BJ (cell line): ENCODE measurements at regions not wholly inside any gene's neighbourhood (a gene's known extent, or its start where the extent isn't known, plus 50 kb on each side); places are given as distances from the start of the nearest gene placed in this dataset.

Experiments
- CTCF ChIA-PET: fragments of 350-600 bp; formaldehyde crosslinking; extraction: SDS; loops from one replicate; lab custom pipeline; 2021; ENCODE audit warnings: antibody characterized with exemption, inconsistent platforms; lab: Yijun Ruan, JAX
- POLR2A ChIA-PET: fragments of 300-600 bp; sonication (Branson Sonifier 250); formaldehyde crosslinking; extraction: SDS; loops from one replicate; lab custom pipeline; 2021; ENCODE audit warnings: antibody characterized with exemption; lab: Charles Lee
- DNase-seq: peaks from one replicate; pipeline ENCODE4 v3.0.0-alpha.2; 2011; ENCODE audit warnings: low read depth
- H3K27me3 ChIP-seq: 2 replicates; pipeline ENCODE4 v1.6.0; 2011; ENCODE audit warnings: low read length; ENCODE audit not compliant: control insufficient read depth, insufficient read depth
- H3K36me3 ChIP-seq: 2 replicates; pipeline ENCODE4 v1.5.1; 2011; ENCODE audit warnings: low read length; ENCODE audit not compliant: control insufficient read depth, insufficient read depth
- H3K4me3 ChIP-seq: 2 replicates; pipeline ENCODE4 v1.5.1; 2011; ENCODE audit warnings: low read depth, mild to moderate bottlenecking, control low read depth, low read length
- TF ChIP-seq, protein P1 (sequence below): IDR thresholded peaks from 2 replicates; pipeline ENCODE4 v1.5.1; 2011; ENCODE audit warnings: low read depth, mild to moderate bottlenecking, control low read depth, inconsistent platforms, low read length, moderate library complexity; ENCODE audit not compliant: insufficient read depth

DNA sequence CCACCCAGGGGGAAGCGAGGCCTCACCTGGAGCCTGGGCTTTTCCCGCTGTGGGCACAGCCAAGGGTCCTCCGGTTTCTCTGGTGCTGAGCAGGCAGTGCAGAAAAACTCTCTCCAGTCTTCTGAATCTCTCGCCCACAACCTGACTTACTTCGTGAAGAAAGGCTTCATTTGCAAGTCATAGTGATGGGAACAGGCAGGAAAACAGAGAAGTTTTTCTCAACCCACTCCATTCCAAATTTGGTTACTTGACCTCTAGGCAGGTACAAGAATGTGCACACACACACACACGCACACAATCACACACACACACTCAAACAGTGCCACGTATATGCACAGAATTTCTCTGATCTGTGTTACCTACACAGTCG, 524.5 kb downstream of the CD83 start:
- CTCF ChIA-PET, result no interaction called here
- Histone ChIP-seq H3K36me3 (no peaks in the 10 kb centered on the region), H3K27me3 (0 out of 2 replicates have a peak, but pooled peaks cover 1% of the 10 kb centered on the region), H3K4me3 (no peak overlapping the region)
- POLR2A ChIA-PET, result no interaction called here
- TF ChIP-seq, protein P1, sequence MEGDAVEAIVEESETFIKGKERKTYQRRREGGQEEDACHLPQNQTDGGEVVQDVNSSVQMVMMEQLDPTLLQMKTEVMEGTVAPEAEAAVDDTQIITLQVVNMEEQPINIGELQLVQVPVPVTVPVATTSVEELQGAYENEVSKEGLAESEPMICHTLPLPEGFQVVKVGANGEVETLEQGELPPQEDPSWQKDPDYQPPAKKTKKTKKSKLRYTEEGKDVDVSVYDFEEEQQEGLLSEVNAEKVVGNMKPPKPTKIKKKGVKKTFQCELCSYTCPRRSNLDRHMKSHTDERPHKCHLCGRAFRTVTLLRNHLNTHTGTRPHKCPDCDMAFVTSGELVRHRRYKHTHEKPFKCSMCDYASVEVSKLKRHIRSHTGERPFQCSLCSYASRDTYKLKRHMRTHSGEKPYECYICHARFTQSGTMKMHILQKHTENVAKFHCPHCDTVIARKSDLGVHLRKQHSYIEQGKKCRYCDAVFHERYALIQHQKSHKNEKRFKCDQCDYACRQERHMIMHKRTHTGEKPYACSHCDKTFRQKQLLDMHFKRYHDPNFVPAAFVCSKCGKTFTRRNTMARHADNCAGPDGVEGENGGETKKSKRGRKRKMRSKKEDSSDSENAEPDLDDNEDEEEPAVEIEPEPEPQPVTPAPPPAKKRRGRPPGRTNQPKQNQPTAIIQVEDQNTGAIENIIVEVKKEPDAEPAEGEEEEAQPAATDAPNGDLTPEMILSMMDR, result no peak
- DNase-seq, result no peak

DNA sequence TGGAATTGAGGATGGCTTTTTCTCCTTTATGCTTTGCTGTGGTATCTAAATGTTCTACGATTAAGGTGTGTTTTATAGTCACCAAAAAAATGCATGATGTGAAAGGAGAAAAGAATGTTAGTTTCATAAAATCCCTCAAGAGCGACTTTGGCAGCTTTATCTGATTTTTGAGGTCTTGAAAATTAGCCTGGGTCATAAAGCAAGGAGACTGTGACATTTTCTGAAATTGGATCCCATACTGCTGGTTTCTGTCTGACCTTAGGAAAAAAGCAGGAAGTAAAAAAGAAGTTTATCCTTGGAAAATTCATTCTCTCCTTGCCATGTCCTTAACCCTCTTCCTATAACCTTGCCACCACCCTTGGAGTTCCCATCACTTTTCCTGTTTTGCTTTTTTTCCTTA, 525.3 kb downstream of the CD83 start:
- ChIA-PET CTCF (no interaction called here), POLR2A (no interaction called here)
- no peak overlapping the region for H3K4me3 ChIP-seq
- H3K36me3 ChIP-seq, result no peaks in the 10 kb centered on the region
- TF ChIP-seq, protein P1, result no peak
- H3K27me3 ChIP-seq, result no peaks in the 10 kb centered on the region
- no peak for DNase-seq

DNA sequence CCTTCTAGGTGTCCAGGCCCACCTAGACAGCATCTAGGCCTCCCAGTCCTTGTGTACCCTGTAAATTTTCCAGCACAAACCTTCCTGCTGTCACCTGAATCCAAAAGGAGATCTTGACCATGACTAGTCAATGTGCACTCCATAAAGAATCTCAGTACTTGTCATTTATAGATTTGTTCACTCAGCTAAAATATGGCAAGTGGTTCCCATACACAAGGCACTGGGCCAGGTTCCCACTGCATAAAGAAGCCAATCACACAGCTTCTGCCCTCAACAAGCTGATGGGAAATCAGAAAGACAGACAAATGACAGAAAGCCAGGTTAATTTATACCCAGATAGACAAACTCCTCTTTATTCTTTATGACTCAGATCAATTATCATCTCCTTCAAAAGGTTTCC, 526.8 kb downstream of the CD83 start:
- TF ChIP-seq, protein P1, result no peak
- no peak overlapping the region for H3K4me3 ChIP-seq
- no peaks in the 10 kb centered on the region for H3K36me3 ChIP-seq
- ChIA-PET POLR2A (no interaction called here), CTCF (interaction anchor here (0.5 to 1.0 kb wide), 2 partner anchors 14 to 53 kb away, joined by 3 read pairs; no protein-coding TSS in a partner anchor)
- no peak for DNase-seq
- H3K27me3 ChIP-seq, result no peaks in the 10 kb centered on the region

DNA sequence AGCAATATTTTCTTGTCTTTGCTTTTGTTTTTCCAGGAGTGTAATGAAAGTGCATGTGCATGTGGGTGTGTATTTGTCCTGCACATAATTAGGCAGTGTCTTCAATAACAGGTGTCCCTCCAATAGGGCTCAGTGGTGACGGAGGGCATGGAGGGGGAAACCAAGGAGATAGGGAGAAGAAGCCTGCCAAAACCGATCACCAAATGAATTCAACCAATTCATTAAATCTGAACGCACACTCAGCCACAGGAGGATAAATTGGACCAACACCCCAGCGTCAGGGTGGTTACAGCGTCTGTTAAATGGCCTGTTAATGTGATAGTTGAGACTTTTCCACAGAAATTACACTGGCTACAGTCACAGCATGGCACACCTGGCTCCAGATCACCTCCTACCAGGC, 527.6 kb downstream of the CD83 start:
- DNase-seq, result no peak
- Histone ChIP-seq H3K4me3 (no peak overlapping the region), H3K36me3 (no peaks in the 10 kb centered on the region), H3K27me3 (no peaks in the 10 kb centered on the region)
- ChIA-PET CTCF (interaction anchor here (1.0 kb wide), 1 partner anchor 14 kb away, joined by 3 read pairs; no protein-coding TSS in a partner anchor), POLR2A (no interaction called here)
- TF ChIP-seq, protein P1, result no peak

DNA sequence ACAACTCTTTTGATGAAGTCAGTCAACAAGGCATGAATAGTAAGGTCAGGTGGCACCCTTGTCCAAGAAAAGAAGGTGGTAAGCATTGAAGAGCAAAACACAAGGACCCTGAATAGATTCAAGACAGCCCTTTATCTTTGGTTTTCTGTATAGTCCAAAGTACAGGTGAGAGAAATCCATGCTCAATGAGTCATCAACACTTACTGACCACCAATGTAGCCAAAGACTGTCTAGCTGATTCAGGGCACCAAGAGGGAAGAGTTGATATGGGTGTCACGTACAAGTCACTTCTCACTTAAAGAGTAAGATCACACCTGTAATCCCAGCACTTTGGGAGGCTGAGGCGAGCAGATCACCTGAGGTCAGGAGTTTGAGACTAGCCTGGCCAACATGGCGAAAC, 528.3 kb downstream of the CD83 start:
- ChIA-PET CTCF (no interaction called here), POLR2A (no interaction called here)
- Histone ChIP-seq H3K36me3 (no peaks in the 10 kb centered on the region), H3K4me3 (no peak overlapping the region), H3K27me3 (no peaks in the 10 kb centered on the region)
- DNase-seq, result no peak
- TF ChIP-seq, protein P1, result no peak
